ENCODE measurements at regions not wholly inside any gene's neighbourhood (a gene's known extent, or its start where the extent isn't known, plus 50 kb on each side); places are given as distances from the start of the nearest gene placed in this dataset.
"Not testable (repeated sequence)": the region's sequence is repeated elsewhere in the genome, so short reads cannot be mapped to it uniquely, and the experiment has no call there.

- TF ChIP-seq CUX1 (IDR thresholded peaks at IDR 0.05; ENCODE audit: insufficient replicate concordance, low read depth, low read length) (no peak), TCF7 (IDR thresholded peaks at IDR 0.05; ENCODE audit: borderline replicate concordance) (no peak), MLLT1 (IDR thresholded peaks at IDR 0.05) (no peak)
Observed at GRCh38 chr4:19187096-19187495, 1064.6 kb upstream of the SLIT2 start (continued).

GRCh38 chr4:19181631-19182030 is 1070.1 kb upstream of the SLIT2 start:
- H4K20me1 ChIP-seq (ENCODE audit: control insufficient read depth, insufficient read depth); H3K36me3 ChIP-seq (ENCODE audit: control insufficient read depth in 2 of 2, insufficient read depth in 2 of 2, low read length in 1 of 2); in situ Hi-C loops (cut with MboI); H3K4me3 ChIP-seq; CTCF ChIA-PET; BruUV-seq (replicated peaks); ATAC-seq; intact Hi-C loops (cut with micrococcal nuclease; ENCODE audit: unreplicated experiment); H2AFZ ChIP-seq (ENCODE audit: control insufficient read depth, low read depth, low read length); H3K4me2 ChIP-seq (ENCODE audit: control insufficient read depth, insufficient read depth); H3K9me3 ChIP-seq (replicated peaks; ENCODE audit: control insufficient read depth, insufficient read depth, low read length); RAD21 ChIA-PET (ENCODE audit: unreplicated experiment); H3K9ac ChIP-seq (ENCODE audit: control insufficient read depth, insufficient read depth, low read length); DNase-seq (ENCODE audit: low read depth, low spot score); H3K27me3 ChIP-seq (replicated peaks in 1 of 2; ENCODE audit: control insufficient read depth in 2 of 2, insufficient read depth in 2 of 2, low read length in 1 of 2); SMC1A ChIA-PET (ENCODE audit: uncharacterized antibody, unreplicated experiment); FAIRE-seq; POLR2A ChIA-PET; H3K79me2 ChIP-seq (ENCODE audit: control insufficient read depth, insufficient read depth, low read length); H3K27ac ChIP-seq (ENCODE audit: control insufficient read depth, insufficient read depth); H3K4me1 ChIP-seq (ENCODE audit: control insufficient read depth, insufficient read depth, low read length): not testable (repeated sequence)

Measured in GM12878 (cell line).